Thyroid gland (tissue), 4 donors: ENCODE measurements at regions not wholly inside any gene's neighbourhood (a gene's known extent, or its start where the extent isn't known, plus 50 kb on each side); places are given as distances from the start of the nearest gene placed in this dataset.

Experiments used
- CTCF ChIP-seq, 6 experiments: fragments of 200-600 bp in 3 of 6; fragments of 450-650 bp in 3 of 6; sonication (generic) in 3 of 6; IDR thresholded peaks; one replicate each; pipeline ENCODE4 v1.5.1; 2016 to 2019; ENCODE audit warnings: antibody characterized with exemption in 6 of 6, mild to moderate bottlenecking in 2 of 6, inconsistent platforms in 1 of 6, moderate library complexity in 1 of 6
- POLR2A ChIP-seq, 2 donors: fragments of 450-650 bp; IDR thresholded peaks; one replicate each; pipeline ENCODE4 v1.6.1; 2017; ENCODE audit warnings: antibody characterized with exemption in 2 of 2, mild to moderate bottlenecking in 2 of 2, moderate library complexity in 1 of 2

- TF ChIP-seq CTCF (IDR thresholded peaks at IDR 0.05), result no peak
- TF ChIP-seq POLR2A (IDR thresholded peaks at IDR 0.05), result no peak
These were observed 91.1 kb upstream of the MEX3C start for GRCh38 chr18:51288582-51288981.
